CD4-positive, alpha-beta T cell treated with Interleukin-6 for 4 hours (primary cell): ENCODE measurements at regions not wholly inside any gene's neighbourhood (a gene's known extent, or its start where the extent isn't known, plus 50 kb on each side); places are given as distances from the start of the nearest gene placed in this dataset.

Experiments used
- DNase-seq: peaks from one replicate; pipeline ENCODE4 v3.0.0-alpha.2; 2020; ENCODE audit warnings: mixed read lengths

DNA sequence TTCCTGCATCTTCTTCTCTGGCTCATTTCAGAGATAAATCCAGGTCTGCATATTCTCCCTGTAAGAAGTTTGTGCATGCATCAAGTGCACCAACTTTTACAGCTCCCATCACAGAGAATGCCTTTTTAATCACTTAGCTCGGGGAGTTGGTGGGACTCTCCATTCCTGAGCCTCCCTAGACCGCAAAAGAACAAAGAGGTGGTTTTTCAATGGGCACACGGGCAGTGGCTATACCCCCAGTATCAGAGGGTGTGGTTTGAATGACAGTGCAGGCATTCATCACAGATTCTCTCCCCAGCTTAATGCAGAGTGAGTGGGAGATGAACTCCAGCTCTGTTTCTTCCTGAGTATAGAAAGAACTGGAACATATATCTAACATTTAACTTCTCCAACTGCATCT lies 264.7 kb upstream of the NR4A3 start:
- no peak for DNase-seq

GRCh38 chr9:99557816-99558215 lies 263.9 kb upstream of the NR4A3 start:
- no peak for DNase-seq

DNA sequence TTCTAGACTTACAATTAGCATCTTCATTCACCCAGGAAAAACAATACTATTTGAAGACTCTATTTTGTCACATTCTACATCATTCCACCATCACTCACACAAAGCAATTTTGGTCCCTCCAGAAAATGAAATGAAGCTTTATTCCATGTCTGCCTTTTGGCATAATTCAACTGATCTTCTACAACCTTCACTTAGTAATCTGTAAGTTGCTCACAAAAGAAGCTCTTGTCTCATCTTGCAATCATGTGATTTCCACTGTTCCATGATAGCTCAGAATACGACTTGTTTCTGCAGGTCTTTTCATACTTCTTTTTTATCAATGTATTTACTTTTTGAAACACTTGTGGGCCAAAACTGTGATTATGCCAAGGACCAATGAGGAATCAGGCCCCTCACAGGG lies 261.9 kb upstream of the NR4A3 start:
- no peak for DNase-seq

DNA sequence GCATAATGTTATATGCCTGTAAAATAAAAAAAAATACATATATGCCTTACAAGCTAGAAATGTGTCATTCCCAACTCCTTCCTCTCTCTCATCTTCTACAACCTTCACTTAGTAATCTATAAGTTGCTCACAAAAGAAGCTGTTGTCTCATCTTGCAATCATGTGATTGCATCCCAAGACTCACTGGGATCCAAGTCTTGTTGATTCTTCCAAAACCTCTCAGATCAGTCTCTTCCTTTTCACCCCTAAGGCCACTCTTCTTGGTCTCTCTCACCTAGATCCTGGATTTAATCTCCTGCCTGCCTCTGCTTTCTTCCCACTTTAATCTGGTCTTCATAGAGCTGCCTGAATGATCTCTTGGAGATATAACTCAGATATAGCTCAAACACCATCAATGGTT lies 261.1 kb upstream of the NR4A3 start:
- no peak for DNase-seq

DNA sequence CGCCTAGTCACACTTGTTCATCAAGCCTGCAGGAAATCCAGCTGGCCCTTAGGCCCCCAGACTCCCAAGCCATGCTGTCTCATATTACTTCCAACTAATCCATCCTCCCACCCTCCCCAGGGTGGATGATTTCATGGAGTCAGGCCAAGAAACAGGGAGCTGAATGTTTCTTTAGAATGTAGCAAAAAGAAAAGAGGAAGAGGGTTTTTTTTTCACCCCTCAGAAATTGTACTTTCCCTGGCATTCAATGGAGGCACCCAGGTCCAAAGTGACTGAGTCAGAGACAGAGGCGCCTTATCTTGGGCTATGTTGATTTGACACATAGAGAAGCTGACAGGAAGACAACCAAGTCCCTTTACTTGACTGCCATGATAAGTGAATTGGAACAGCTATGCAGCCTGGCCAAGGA lies 260.2 kb upstream of the NR4A3 start:
- no peak for DNase-seq

DNA sequence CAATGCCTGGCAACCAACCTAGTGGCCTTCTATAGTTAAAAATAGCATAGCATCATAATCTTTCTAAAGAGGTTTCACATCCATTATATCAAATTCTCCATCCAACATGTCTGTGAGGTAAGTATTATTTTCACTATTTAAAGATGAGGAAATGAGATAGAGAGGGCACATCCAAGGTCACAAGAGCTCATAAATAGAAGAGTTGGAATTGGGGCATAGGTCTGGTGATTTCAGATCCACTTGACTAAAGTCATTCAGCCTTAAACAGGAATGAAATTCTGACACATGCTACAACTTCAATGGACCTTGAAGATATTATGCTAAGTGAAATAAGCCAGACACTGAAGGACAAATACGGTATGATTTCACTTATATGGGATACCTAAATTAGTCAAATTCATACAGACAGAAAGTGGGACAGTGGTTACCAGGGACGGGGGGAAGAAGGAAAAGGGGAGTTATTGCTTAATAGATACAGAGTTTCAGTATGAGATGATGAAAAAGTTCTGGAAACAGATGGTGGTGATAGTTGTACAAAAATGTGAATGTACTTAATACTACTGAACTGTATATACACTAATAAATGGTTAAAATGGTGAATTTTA lies 259.6 kb upstream of the NR4A3 start:
- DNase-seq = no peak

- no peak for DNase-seq
Measured at GRCh38 chr9:99563364-99563763, 258.3 kb upstream of the NR4A3 start.

- DNase-seq = no peak
Measured at GRCh38 chr9:99565203-99565602, 256.5 kb upstream of the NR4A3 start.

GRCh38 chr9:99567436-99567835 lies 254.2 kb upstream of the NR4A3 start:
- no peak for DNase-seq

GRCh38 chr9:99569840-99570239 lies 251.8 kb upstream of the NR4A3 start:
- DNase-seq = no peak

DNA sequence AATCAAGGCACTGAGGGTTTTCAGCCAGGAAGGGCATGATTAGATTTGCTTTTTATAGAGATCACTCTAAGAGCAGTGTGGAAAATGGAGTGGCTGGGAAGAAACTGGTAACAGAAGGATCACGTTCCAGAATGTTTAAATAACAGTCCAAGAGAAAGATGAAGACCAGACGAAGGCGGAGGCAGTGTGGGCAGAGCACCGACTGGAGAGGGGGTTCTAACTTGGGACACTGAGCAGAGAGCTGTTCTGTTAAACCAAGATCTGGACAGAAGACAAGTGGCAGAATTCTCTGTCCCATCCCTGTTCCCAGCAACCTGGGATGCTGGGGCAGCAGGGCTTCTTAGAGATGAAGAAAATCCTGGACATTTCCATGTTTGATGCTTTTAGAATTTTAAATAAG lies 249.1 kb upstream of the NR4A3 start:
- DNase-seq = no peak

DNA sequence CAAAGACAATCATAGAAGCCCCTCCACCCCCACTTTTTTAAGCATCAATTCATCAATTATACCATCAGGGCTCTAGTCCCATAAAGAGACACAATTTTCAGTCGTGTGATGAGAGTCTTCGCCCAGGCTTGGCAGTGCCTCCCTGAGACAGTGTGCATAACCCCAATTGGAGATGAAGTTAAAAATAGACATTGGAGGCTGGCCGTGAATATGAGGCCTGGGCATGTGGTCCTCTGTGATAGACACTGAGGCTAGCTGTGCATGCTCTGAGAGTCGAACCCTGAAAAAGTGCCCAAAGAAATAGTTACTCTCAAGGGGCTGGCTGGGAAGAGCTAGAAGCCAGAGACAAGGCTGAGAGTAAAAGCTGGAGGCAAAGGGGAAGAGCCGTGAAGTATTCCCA lies 248.6 kb upstream of the NR4A3 start:
- no peak for DNase-seq

- no peak for DNase-seq
Measured at GRCh38 chr9:99573886-99574285, 247.8 kb upstream of the NR4A3 start.

GRCh38 chr9:99576002-99576401 lies 245.7 kb upstream of the NR4A3 start:
- no peak for DNase-seq

DNA sequence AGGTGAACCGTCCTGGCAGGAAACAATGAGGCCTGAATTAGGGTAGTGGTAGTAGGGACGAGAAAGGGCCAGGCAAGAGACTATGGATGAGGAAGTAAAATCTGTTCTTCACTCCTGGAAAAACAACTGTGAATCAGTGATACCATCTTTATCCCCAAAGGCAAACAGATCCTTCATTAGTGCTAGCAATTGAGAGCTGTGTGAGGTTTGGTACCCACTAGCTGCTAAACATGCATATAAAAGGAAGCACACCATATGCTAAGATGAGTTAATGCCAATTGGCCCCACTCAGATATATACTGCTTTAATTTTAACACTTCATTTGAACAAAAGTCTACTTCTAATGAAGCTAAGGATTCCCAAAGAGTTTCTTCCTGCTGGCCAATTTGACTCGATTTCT lies 244.8 kb upstream of the NR4A3 start:
- DNase-seq = no peak

- DNase-seq = no peak
Measured at GRCh38 chr9:99577351-99577750, 244.3 kb upstream of the NR4A3 start.

GRCh38 chr9:99578666-99579065 lies 243.0 kb upstream of the NR4A3 start:
- no peak for DNase-seq

GRCh38 chr9:99579964-99580363 lies 241.7 kb upstream of the NR4A3 start:
- DNase-seq = no peak

GRCh38 chr9:99582814-99583213 lies 238.9 kb upstream of the NR4A3 start:
- DNase-seq = no peak

- DNase-seq = no peak
Measured at GRCh38 chr9:99588299-99588698, 233.4 kb upstream of the NR4A3 start.

GRCh38 chr9:99588747-99589146 lies 232.9 kb upstream of the NR4A3 start:
- no peak for DNase-seq

DNA sequence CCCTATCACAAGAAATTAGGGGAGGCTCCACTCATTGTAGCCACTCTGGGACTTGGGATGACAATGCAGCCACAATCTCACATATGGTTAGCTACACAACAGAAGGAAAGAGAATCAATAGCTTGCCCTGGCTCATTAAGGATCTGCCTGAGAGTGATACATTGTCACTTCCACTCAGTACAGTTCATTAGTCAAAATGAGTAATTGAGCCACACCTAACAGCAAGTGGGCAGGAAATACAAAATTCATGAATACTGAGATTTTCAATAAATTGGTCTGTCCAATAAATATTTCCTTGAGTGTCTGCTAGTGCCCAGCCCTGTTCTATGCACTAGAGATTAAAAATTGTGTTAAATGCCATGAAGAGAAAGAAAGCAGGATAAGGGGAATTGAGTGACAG lies 231.3 kb upstream of the NR4A3 start:
- DNase-seq = no peak

DNA sequence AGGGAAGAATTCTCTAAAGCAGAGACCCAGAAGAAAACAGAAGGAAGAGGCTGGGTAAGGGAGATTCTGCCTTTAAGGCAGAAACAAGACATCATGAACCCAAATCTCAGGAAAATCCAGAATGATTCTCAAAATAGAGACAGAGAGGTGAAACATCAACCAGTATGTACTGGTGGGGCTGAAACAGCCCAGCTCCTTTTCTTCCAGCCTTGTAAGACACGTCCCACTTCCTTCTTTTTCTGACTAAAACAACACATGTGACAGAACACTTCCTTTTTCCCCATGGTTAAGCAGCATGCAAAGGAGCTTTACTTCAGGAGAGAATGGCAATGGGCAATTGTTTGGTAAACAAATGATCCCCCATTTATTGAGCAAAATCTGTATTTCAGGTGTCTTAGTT lies 230.8 kb upstream of the NR4A3 start:
- DNase-seq = no peak

- no peak for DNase-seq
Measured at GRCh38 chr9:99591770-99592169, 229.9 kb upstream of the NR4A3 start.

GRCh38 chr9:99592834-99593574 lies 228.7 kb upstream of the NR4A3 start:
- no peak for DNase-seq
